HCT116 (cell line): ENCODE measurements at regions not wholly inside any gene's neighbourhood (a gene's known extent, or its start where the extent isn't known, plus 50 kb on each side); places are given as distances from the start of the nearest gene placed in this dataset.

Experiments used
- ATAC-seq: fragments of 200-7000 bp; cut with Tn5 transposase; 2 replicates; pipeline ENCODE4 v1.9.1; 2020; ENCODE audit warnings: mild to moderate bottlenecking, moderate library complexity
- BruUV-seq: library from RNA; stranded (reverse); fragments of 400-500 nt; replicated peaks from 2 replicates; lab custom pipeline; 2021; lab: Mats Ljungman, UMichigan
- CTCF ChIA-PET: fragments of 300-600 bp; sonication (Branson Sonifier 250); formaldehyde crosslinking; loops from one replicate; lab custom pipeline; 2021; ENCODE audit warnings: antibody characterized with exemption; lab: Charles Lee
- POLR2A ChIA-PET: fragments of 300-600, 350-600 bp; sonication (Branson Sonifier 250); formaldehyde crosslinking; loops from one replicate; lab custom pipeline; 2021; ENCODE audit warnings: antibody characterized with exemption; lab: Charles Lee
- RAD21 ChIA-PET, 2 experiments: fragments of 300-600 bp; sonication (Branson Sonifier 250); formaldehyde crosslinking; loops; one replicate each; lab custom pipeline; 2023; ENCODE audit warnings: low total read pairs in 2 of 2; ENCODE audit not compliant: uncharacterized antibody in 2 of 2, unreplicated experiment in 2 of 2, low non-redundant PET in 1 of 2; lab: Charles Lee
- DNase-seq: peaks from one replicate; pipeline ENCODE4 v3.0.0-alpha.2; 2010; ENCODE audit warnings: low read depth, low spot score
- H2AFZ ChIP-seq: fragments of 200-600 bp; shearing (Covaris generic), sonication (generic); 2 replicates; pipeline ENCODE4 v1.6.1; 2017; ENCODE audit warnings: low read depth, mixed run types, mixed read lengths, antibody characterized with exemption, low read length; ENCODE audit not compliant: poor library complexity, severe bottlenecking
- H3K27ac ChIP-seq: 2 replicates; pipeline ENCODE4 v1.5.1; 2012; ENCODE audit warnings: low read depth, low read length
- H3K27me3 ChIP-seq: fragments of 200-600 bp; sonication (generic); 2 replicates; pipeline ENCODE4 v1.6.1; 2016; ENCODE audit warnings: mixed run types, low read length, mixed read lengths; ENCODE audit not compliant: insufficient read depth
- H3K36me3 ChIP-seq, 2 experiments: fragments of 200-500 bp in 1 of 2; fragments of 200-600 bp in 1 of 2; sonication (Bioruptor generic) in 1 of 2; sonication (generic) in 1 of 2; 2 replicates each; pipeline versions ENCODE4 v1.5.1 to v1.6.1; 2014 to 2016; ENCODE audit warnings: low read length in 2 of 2, inconsistent platforms in 1 of 2, mixed read lengths in 1 of 2, mixed run types in 1 of 2; ENCODE audit not compliant: insufficient read depth in 2 of 2, control insufficient read depth in 1 of 2
- H3K4me1 ChIP-seq, 2 experiments: fragments of 200-600 bp in 1 of 2; sonication (generic) in 1 of 2; 2 replicates each; pipeline versions ENCODE4 v1.5.1 to v1.6.1; 2012 to 2017; ENCODE audit warnings: low read length in 2 of 2, inconsistent platforms in 1 of 2, mild to moderate bottlenecking in 1 of 2, mixed read lengths in 1 of 2, mixed run types in 1 of 2, moderate library complexity in 1 of 2; ENCODE audit not compliant: insufficient read depth in 2 of 2, control insufficient read depth in 1 of 2
- H3K4me2 ChIP-seq: fragments of 200-600 bp; sonication (generic); 2 replicates; pipeline ENCODE4 v1.6.1; 2017; ENCODE audit warnings: mixed run types, low read length, mixed read lengths
- H3K4me3 ChIP-seq, 2 experiments: fragments of 200-600 bp in 1 of 2; sonication (generic) in 1 of 2; replicated peaks in 1 of 2; 2 replicates each; pipeline ENCODE4 v1.5.1; 2011 to 2016; ENCODE audit warnings: low read length in 2 of 2, control low read depth in 1 of 2, low read depth in 1 of 2, mild to moderate bottlenecking in 1 of 2, mixed read lengths in 1 of 2, mixed run types in 1 of 2
- H3K79me2 ChIP-seq: fragments of 200-600 bp; sonication (generic); 2 replicates; pipeline ENCODE4 v1.6.1; 2017; ENCODE audit warnings: mild to moderate bottlenecking, mixed run types, low read length, moderate library complexity, mixed read lengths; ENCODE audit not compliant: insufficient read depth
- H3K9ac ChIP-seq: fragments of 200-600 bp; sonication (generic); 2 replicates; pipeline ENCODE4 v1.6.1; 2016; ENCODE audit warnings: low read length, mixed read lengths
- H3K9me2 ChIP-seq: fragments of 200-600 bp; sonication (generic), shearing (Covaris generic); 2 replicates; pipeline ENCODE4 v1.6.1; 2017; ENCODE audit warnings: mixed run types, mild to moderate bottlenecking, moderate library complexity; ENCODE audit not compliant: insufficient read depth
- H3K9me3 ChIP-seq, 2 experiments: fragments of 200-500 bp in 1 of 2; fragments of 200-600 bp in 1 of 2; sonication (Bioruptor generic) in 1 of 2; sonication (generic) in 1 of 2; 2 replicates each; pipeline ENCODE4 v1.6.1; 2014 to 2017; ENCODE audit warnings: low read length in 2 of 2, mixed read lengths in 2 of 2, inconsistent platforms in 1 of 2, low read depth in 1 of 2, mild to moderate bottlenecking in 1 of 2, mixed run types in 1 of 2, moderate library complexity in 1 of 2; ENCODE audit not compliant: control insufficient read depth in 1 of 2, insufficient read depth in 1 of 2
- H4K20me1 ChIP-seq: fragments of 200-600 bp; sonication (generic), shearing (Covaris generic); 2 replicates; pipeline ENCODE4 v1.6.1; 2017; ENCODE audit warnings: mixed run types, mild to moderate bottlenecking, moderate library complexity; ENCODE audit not compliant: insufficient read depth
- ATF3 ChIP-seq: IDR thresholded peaks from 2 replicates; pipeline ENCODE4 v1.6.1; 2012
- ELF1 ChIP-seq: IDR thresholded peaks from 2 replicates; pipeline ENCODE4 v1.6.1; 2012; ENCODE audit warnings: low read depth, borderline replicate concordance
- EZH2 ChIP-seq: fragments of 200-600 bp; sonication (generic); IDR thresholded peaks from 2 replicates; pipeline ENCODE4 v1.6.1; 2017; ENCODE audit warnings: antibody characterized with exemption, mixed run types
- POLR2A ChIP-seq: IDR thresholded peaks from 2 replicates; pipeline ENCODE4 v1.7.0; 2011; ENCODE audit warnings: borderline replicate concordance; ENCODE audit not compliant: insufficient read depth, insufficient read length; ENCODE audit errors: extremely low read depth
- TCF7L2 ChIP-seq: IDR thresholded peaks from 2 replicates; pipeline ENCODE4 v1.7.0; 2011; ENCODE audit warnings: borderline replicate concordance, inconsistent platforms; ENCODE audit not compliant: insufficient read depth, insufficient read length; ENCODE audit errors: extremely low read depth
- intact Hi-C: fragments of 100-400 bp; cut with micrococcal nuclease; formaldehyde crosslinking; loops from 2 replicates; pipeline ENCODE4 v1.10.0; 2022

DNA sequence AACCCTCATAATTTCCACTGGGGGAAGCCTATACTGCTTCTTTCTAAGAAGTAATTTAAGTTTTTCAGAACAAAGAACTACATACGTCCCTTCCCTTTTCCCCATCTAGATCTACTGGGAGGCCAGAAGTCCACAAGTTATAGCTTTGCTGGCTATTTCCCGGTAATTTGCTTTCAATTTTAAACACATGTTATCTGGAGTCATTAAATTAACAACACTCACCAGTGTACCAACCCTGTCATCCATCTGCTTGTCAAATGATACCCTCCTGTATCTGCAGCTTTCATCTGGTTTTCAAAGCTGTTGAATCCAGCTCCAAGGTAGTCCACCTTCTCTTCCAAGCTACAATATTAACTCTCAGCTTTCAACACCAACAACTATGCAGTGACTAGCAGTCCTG is 466.7 kb upstream of the PKN2 start:
- H2AFZ ChIP-seq: no peak overlapping the region
- no peaks in the 10 kb centered on the region for H3K4me1 ChIP-seq
- H3K79me2 ChIP-seq: no peaks in the 10 kb centered on the region
- POLR2A ChIA-PET: no interaction called here
- H3K27ac ChIP-seq: no peak overlapping the region
- no peak overlapping the region for H3K4me3 ChIP-seq
- no peaks in the 10 kb centered on the region for H3K9me2 ChIP-seq
- no peak for TF ChIP-seq EZH2
- no peak for TF ChIP-seq TCF7L2
- TF ChIP-seq ELF1: no peak
- TF ChIP-seq, all 23 proteins: peak for 0
- ChIA-PET RAD21 (no interaction called here), CTCF (interaction anchor here (0.9 to 1.2 kb wide), 2 partner anchors 11 to 37 kb away, joined by 3 read pairs; no protein-coding TSS in a partner anchor)
- Histone ChIP-seq H3K9ac (no peak overlapping the region), H4K20me1 (no peaks in the 10 kb centered on the region), H3K4me2 (no peak overlapping the region), H3K27me3 (no peaks in the 10 kb centered on the region), H3K9me3 (no peaks in the 10 kb centered on the region), H3K36me3 (no peaks in the 10 kb centered on the region)
- BruUV-seq: no TSS peak
- no peak for DNase-seq
- ATAC-seq: no peak
- intact Hi-C loops: no loop called here

GRCh38 chr1:88219521-88219920 is 464.6 kb upstream of the PKN2 start:
- no peak for ATAC-seq
- ChIA-PET POLR2A (no interaction called here), RAD21 (no interaction called here), CTCF (interaction anchor here (1.6 kb wide), 1 partner anchor 9 kb away, joined by 5 read pairs; no protein-coding TSS in a partner anchor)
- Histone ChIP-seq H3K4me1 (no peaks in the 10 kb centered on the region), H3K27ac (no peak overlapping the region), H4K20me1 (no peaks in the 10 kb centered on the region), H3K79me2 (no peaks in the 10 kb centered on the region), H3K9me3 (no peaks in the 10 kb centered on the region), H2AFZ (no peak overlapping the region)
- no peak for DNase-seq
- no peak for TF ChIP-seq ATF3
- no peak for TF ChIP-seq POLR2A
- TF ChIP-seq, all 23 proteins: peak for 0
- intact Hi-C loops: no loop called here
- H3K4me3 ChIP-seq: no peak overlapping the region
- BruUV-seq: no TSS peak
- H3K27me3 ChIP-seq: no peaks in the 10 kb centered on the region
- no peak overlapping the region for H3K9ac ChIP-seq
- H3K4me2 ChIP-seq: no peak overlapping the region
- no peaks in the 10 kb centered on the region for H3K36me3 ChIP-seq
- H3K9me2 ChIP-seq: no peaks in the 10 kb centered on the region
